HG02642 (cell line): ENCODE measurements at regions not wholly inside any gene's neighbourhood (a gene's known extent, or its start where the extent isn't known, plus 50 kb on each side); places are given as distances from the start of the nearest gene placed in this dataset.

Experiments
- ATAC-seq: cut with Tn5 transposase; IDR thresholded peaks from one replicate; pipeline ENCODE4 v1.9.1; 2021; ENCODE audit warnings: mild to moderate bottlenecking; ENCODE audit not compliant: unreplicated experiment, poor library complexity

DNA sequence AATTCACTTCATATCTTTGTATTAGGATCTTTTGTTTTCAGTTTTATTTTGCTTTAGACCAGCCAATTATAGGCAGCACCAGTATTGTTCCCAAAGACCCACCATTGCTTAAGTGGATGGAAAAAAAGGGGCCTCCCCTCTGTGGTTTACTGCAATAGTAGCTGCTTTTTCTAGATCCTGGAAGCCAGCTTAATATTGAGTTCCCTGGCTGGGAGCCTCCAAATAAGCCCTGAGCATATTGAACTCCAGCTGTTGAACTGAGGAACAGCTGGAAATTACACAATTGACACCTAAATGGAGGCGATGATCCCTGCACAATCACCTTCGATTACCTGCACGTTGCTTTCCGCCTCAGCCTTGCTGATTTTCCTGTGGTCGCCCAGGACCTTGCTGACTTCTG, 576.0 kb downstream of the SOX6 start:
- ATAC-seq = no peak

DNA sequence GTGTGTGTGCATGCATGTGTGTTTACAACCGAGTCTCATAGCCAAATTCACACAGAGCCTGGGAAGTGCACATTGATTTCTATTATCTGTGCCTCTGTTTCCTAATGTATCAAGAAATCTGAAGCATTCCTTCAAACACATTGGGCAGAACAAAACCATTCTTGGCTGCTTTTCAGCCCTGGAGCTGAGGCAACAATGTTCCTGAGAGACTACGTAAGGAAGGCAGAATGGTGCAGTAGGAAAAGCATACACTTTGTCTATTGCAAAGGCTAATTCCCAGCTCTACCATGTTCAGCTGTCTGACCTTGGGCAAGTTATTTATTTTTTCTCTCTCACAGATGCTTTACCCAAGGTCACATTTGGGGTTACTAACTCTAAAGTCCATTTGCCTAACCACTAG, 575.5 kb downstream of the SOX6 start:
- ATAC-seq = no peak

DNA sequence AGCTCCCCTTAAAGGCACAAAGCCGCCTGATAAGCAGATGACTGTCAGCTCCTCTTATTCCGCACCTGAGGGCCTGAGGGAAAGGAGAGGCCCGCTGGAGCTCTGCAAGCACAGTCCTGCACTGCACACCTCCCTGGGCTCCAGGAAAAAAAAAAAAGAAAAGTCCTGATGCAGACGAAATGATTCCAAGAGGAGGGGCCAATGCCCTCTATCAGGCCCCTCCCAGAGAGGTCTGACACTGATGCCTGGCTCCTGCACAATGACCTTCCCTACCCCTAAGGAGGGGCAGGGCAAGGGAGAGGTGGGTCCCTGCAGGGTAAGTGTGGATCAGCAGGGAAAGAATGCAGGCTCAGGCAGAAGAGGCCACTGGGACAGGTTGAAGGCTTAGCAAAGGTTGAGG, 572.7 kb downstream of the SOX6 start:
- no peak for ATAC-seq

DNA sequence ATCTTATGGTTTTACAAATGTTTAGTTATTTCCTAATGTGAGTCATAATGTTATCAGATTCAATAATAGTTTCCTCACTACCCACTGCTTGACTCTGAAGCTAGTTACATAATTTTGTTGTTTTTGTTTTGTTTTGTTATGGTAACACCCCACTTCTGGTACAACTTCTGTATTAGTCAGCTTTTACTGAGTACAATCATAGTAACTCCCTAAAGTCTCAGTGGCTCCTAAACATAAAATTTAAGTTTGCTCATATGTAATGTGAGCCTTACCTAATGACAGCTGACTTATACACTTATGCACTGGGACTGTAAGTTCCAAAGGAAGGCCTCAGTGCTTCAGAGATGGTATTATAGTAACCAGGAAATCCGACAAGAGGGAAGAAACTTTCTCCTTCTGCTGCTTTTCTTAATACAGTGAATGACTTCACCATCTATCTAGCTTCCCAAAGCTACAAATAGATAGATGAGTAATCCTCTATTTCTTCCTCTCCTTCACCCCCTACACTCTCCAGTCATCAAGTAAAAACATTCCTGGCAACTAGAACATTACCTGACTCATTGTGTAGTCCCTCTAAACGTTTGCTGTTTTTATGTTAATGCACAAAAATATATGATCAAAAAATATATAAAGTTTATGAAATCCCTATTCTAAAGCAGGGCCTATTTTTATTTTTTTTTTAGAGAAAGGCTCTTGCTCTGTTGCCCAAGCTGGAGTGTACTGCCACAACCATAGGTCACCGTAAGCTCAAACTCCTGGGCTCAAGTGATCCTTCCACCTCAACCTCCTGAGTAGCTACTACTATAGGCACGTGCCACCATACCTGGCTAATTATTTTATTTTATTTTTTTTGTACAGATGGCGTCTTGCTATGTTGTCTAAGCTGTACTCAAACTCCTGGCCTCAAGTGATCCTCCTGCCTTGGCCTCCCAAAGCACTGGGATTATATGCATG, 563.0 kb downstream of the SOX6 start:
- ATAC-seq = no peak

DNA sequence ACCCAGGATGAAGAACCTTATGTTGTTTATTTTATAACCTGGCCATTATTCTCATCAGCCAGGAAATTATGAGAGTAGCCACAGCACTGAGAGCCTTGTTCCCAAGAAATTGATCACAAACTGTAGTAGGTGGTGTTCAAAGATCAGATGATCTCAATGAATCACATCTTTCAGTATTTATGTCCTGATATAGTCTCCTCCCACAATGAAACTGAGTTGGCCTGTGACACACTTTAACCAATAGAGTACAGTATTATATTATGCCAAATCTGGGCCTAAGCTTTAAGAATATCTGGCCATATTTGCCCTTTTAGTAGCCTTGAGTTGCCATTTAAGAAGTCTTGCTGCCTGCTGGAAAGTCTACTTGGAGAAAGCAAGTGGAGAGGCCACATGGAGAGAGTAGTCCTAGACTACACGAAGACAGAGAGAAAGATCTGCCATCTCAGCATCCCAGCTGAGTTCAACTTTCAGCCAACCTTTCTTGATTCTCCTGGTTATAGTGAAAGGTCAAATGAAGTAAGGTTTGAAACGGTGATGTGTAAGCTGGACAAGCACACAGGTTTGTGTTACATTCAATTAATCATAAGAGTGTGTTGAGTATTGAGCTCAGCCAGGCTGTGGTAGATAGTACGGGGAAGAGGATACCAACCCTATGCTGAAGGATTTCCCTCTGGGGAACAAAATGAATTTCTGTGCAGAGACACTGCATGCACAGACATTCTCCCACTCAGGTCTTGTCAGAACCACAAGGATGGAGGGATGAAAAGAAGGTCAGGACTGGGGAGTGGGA, 561.8 kb downstream of the SOX6 start:
- ATAC-seq = no peak

DNA sequence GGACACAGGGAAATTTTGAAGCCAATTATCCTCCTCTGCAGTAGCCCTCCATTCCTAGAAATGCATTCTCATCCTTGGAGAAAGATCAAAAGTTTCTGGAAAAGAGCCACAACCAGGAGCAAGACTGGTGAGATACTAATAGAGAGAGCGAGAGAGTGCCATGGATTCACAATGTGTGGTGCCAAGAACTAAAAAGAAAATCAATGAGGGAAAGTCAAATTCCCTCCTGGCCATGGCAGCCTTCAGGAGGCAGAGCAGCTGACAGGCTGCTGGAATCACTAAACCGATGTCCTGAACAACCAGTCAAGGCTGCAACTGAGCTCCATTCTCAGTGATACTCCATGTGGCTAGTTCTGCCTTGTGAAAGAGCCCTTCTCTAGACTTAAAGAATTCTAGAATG, 561.0 kb downstream of the SOX6 start:
- ATAC-seq = no peak

- ATAC-seq = no peak
Measured at GRCh38 chr11:15800111-15800800, 556.1 kb downstream of the SOX6 start.

GRCh38 chr11:15801126-15801525, 555.2 kb downstream of the SOX6 start:
- ATAC-seq = no peak

- ATAC-seq = no peak
Measured at GRCh38 chr11:15801616-15802015, 554.7 kb downstream of the SOX6 start.

- no peak for ATAC-seq
Measured at GRCh38 chr11:15805726-15806125, 550.6 kb downstream of the SOX6 start.

- no peak for ATAC-seq
Measured at GRCh38 chr11:15806217-15806616, 550.1 kb downstream of the SOX6 start.

DNA sequence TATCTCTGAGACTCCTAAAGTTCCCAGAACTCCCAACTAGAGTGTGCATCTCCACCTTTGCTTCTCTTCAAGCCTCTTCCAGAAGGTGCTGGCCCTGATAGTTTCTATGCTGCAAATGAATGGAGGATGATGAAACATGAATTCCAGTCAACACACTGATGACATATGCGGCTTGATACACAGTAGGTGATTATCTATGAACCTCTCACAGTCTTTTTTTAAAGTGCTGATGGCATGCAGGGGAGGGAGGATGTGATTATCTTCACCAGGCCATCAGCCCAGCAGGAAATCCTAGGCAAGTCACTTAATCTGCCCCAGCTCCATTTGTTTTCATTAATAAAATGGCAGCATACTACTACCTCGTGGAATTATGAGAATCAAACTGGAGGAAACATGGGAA, 548.5 kb downstream of the SOX6 start:
- no peak for ATAC-seq

GRCh38 chr11:15810082-15810481, 546.3 kb downstream of the SOX6 start:
- no peak for ATAC-seq

- ATAC-seq = no peak
Measured at GRCh38 chr11:15810525-15810924, 545.8 kb downstream of the SOX6 start.

- ATAC-seq = no peak
Measured at GRCh38 chr11:15815246-15816195, 540.8 kb downstream of the SOX6 start.

DNA sequence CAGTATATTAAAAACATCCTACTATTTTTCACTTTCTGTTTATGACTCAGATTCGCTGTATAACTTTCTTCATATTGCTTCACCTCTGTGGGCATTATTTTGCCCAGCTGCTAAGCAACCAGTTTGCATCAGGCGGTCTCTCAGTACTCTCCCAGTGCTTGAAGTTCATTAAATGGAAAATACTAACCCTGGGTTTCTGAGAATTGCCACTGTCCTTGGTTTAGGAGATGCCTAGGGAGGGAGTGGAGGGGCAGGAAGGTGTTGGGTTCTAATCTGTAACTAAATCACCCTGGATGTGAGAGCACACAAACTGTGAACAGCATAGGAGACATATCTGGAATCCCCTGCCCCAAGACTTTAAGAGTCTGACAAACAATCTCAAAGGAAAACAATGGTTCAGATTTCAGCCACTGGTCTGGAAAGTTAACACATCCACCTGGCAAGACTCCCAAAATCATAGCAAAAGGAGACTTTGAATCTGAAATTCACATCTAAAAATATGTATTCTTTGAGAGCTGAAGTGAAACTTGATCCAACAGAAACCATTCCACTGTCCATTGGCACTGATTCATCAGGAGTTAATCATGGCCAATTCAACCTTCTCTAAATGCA, 540.0 kb downstream of the SOX6 start:
- no peak for ATAC-seq

DNA sequence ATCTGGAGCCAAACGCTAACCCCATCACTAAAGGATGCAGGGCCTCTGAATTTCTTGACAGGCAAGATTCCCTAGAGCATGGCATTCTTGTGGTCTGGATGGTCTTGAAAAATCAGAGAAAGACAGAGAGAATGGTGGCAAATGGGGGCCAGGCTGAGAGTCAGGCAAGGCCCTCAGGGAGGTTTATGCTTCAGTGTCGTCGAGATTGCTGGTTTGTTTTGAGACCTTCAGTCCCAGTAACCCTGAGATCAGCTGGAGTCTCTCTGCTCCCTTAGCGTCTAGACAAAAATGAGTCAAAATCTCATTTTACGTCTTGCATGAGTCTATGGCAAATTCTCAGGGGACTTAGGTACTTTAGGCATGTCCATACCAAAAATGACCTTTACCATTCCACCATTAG, 539.3 kb downstream of the SOX6 start:
- no peak for ATAC-seq

- no peak for ATAC-seq
Measured at GRCh38 chr11:15818132-15818842, 538.1 kb downstream of the SOX6 start.
